T-helper 1 cell (primary cell): ENCODE measurements at regions not wholly inside any gene's neighbourhood (a gene's known extent, or its start where the extent isn't known, plus 50 kb on each side); places are given as distances from the start of the nearest gene placed in this dataset.
"Not testable (repeated sequence)": the region's sequence is repeated elsewhere in the genome, so short reads cannot be mapped to it uniquely, and the experiment has no call there.

Experiments
- DNase-seq, 5 donors: peaks; one replicate each; pipeline ENCODE4 v3.0.0-alpha.2; 2012 to 2020

GRCh38 chr12:88743946-88744685 lies 163.8 kb upstream of the KITLG start:
- no peak for DNase-seq

DNA sequence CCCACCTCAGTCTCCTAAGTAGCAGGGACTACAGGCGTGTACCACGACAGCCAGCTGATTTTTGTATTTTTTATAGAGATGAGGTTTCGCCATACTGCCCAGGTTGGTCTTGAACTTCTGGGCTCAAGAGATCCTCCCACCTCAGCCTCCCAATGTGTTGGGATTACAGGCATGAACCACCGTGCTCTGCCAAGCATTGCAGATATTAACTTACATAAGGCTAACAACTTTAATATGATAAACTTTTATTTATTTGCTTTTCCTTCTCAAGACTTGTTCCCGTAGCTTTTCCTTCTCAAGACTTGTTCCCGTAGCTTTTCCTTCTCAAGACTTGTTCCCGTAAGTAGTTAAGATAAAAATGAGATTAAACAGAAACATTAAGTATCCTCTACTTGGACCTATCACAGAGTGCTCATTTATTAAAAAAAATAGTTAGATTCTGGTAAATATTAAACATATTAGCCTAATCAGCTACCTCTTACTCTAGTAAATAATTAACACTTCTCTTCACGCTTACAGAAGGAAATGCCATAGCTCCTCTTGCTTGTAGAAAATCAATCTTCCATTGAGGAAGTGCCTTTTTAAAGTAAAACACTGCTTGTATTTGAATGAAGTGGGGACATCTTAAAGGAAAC lies 157.7 kb upstream of the KITLG start:
- DNase-seq, result no peak

DNA sequence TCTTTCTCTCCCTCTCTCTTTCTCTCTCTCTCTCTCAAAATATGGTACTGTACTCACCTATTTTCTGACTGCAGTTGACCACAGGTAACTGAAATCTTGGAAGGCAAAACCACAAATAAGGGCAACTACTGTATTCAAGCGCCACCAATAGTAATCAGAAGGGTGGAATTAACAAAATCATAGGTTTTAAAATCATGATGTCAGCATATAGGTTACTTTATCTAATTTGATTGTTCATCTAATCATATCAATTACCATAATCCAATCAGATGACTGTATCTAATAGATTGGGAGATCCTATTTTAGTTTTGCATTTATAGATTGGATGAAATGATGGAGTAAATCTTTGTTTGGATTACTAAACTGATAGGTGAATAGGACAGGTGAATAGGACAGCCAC lies 155.8 kb upstream of the KITLG start:
- no peak for DNase-seq

- DNase-seq, result no peak
Observed at GRCh38 chr12:88733008-88733407, 152.7 kb upstream of the KITLG start.

DNA sequence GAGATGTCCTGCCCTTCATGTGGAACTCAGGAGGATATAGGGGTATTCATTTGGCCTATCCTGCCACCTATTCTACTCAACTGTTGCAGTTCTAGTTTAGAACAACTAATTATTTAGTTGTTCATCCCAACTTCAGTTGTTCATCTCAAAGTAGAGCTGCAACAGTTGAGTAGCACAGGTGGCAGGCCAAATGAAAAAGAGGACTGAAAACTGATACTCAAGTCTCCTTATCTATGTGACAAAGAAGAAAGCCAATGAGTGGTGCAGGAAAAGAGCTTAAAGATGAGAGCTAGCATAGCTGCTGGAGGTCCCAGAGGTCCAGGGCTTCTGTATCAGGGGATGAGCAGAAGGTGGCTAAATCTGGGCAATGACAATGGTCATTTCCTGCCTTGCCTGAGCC lies 148.9 kb upstream of the KITLG start:
- no peak for DNase-seq

DNA sequence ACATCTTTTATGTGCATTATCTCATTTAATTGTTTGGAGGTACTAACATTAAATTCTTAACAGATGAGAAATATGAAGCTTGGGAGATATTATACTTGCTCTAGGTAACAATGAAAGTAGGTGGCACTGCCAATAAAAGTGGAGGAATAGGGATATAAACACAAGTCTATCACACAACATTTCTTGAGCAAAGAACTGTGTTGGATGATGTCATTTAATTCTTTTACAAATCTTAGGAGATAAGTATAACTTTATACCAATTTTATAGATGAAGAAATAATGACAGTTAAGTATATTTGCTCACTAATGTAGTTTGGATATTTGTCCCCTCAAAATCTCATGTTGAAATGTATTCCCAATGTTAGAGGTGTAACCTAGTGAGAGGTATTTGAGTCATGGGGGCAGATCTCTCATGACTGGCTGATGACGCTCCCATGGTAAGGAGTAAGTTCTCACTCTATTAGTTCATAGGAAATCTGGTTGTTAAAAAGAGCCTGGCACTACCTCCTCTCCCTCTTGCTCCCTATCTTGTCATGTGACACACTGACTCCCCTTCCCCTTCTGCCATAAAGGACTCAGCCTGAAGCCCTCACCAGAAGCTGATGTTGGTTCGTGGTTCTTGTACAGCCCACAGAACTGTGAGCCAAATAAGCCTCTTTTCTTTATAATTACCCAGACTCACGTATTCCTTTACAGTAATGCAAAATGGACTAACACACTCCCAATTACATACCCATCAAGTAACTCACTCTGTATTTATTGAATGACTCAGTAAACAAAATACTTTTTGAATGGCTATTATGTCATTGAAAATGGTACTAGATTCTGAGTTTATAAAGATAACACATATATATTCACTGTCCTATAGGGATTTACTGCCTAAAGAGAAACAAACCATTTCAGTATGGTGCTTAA lies 146.8 kb upstream of the KITLG start:
- no peak for DNase-seq

DNA sequence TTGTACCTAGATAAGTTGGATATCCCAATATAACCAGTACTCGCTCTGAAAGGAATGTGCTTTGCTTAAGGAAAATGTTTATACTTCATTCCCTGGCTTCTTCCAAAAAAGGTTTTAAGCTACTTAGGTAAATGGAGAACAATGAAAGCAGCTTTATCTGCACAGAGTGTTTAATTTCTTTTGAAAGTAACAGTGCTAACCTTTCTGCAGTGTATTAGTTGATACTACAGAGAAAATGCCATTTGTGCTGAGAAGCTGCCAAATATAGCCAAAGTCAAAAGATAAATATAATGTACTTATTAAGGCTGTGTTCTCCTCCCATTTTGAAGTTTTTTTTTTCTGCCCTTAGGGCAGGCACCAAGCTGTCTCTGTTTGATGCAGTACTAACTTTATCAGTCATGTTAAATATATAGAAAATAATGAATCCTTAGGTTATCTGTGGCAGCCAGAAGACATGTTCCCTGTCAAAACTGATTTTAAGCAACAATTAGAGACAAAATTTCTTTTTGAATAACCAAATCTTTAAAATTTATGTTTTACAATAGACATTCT lies 145.4 kb upstream of the KITLG start:
- DNase-seq, result no peak

GRCh38 chr12:88723219-88723618 lies 142.9 kb upstream of the KITLG start:
- DNase-seq, result no peak

DNA sequence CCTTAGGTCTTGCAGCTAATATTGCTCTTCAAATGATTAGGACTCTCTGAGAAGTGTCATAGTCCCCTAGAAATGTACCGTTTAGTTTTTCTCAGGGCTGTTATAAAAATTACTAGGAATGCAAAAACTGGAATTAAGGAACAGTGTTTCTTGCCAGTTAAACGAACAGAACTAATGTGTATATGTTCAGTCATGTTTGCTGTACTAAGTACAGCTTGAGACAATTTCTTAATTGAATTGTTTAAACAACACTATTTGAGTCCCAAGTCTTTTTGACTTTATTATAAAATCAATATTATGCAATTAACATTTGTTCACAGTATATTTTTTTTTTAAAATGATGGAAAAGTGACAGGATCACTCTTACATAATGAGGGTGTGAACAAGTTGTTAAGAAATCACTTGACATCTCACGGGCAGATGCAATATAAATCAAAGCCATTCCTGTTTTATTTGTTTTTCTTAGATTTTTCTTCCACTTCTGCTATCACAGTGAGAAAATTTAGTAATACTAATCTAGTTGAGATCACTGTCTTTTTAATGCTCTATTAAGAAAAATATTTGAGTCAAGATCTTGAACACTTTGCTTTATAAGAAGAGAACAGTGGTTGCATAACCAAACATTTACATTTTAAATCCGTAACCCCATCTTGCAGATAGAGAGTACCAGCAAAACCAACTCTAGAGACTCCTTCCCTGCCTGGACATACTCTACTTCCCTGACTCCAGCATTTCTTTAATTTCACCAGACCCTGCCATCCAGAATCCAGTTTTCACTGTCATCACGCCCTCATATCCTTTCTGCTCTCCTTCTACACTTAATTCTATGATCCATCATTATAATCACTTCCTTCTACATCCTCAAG lies 140.7 kb upstream of the KITLG start:
- no peak for DNase-seq

DNA sequence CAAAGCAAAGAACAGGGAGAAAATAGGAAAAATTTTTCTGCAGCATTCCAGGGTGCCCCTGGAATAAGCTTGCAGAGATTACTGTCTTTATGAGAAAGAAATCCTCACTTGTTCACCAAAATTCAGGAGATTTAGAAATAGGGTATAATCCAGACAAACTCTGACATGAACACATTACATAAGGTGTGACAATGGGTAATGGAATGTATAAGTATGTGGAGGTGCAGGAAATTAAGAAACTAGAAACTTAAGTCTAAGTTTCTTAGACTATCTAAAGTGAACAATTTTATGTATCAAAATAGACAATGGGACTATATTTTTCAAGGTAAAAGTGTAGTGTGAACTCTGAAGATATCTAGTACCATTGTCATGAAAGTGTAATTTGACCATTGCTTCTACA lies 140.0 kb upstream of the KITLG start:
- no peak for DNase-seq

GRCh38 chr12:88717188-88717587 lies 136.9 kb upstream of the KITLG start:
- DNase-seq, result no peak

DNA sequence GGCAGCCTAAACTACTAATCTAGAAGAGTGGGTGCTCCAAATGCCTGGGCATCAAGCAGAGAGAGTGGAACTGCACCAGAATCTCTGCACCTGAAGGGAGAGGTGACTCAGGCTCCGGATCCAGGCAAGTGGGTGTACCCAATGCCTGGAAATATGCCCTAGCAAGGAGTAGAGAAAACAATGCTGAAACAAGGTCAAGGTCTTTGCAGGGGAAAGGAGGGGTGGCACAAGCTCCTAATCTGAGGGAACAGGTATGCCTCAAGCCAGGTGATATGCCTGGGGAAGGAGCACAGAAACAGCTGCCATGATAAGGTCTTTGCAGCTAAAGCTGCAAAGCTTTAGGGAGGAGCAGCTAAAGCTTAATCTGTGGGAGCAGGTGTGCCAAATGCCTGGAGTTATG lies 136.0 kb upstream of the KITLG start:
- no peak for DNase-seq

- no peak for DNase-seq
Observed at GRCh38 chr12:88715673-88716072, 135.4 kb upstream of the KITLG start.

- DNase-seq, result not testable (repeated sequence)
Observed at GRCh38 chr12:88714263-88714882, 134.1 kb upstream of the KITLG start.

GRCh38 chr12:88707800-88708199 lies 127.5 kb upstream of the KITLG start:
- DNase-seq, result no peak

DNA sequence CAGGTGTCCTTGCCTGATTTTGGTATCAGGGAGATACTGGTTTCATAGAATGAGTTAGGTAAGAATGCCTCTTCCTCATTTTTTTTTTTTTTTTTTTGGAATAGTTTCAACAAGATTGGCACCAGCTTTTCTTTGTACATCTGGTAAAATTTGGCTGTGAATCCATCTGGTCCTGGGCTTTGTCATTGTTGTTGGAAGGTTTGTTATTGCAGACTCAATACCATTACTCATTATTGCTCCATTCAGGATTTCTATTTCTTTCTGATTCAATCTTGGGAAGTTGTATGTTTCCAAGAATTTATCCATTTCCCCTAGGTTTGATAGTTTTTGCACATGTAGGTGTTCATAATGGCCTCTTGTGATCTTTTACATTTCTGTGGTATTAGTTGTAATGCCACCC lies 126.0 kb upstream of the KITLG start:
- no peak for DNase-seq

GRCh38 chr12:88703790-88704189 lies 123.5 kb upstream of the KITLG start:
- DNase-seq, result no peak

DNA sequence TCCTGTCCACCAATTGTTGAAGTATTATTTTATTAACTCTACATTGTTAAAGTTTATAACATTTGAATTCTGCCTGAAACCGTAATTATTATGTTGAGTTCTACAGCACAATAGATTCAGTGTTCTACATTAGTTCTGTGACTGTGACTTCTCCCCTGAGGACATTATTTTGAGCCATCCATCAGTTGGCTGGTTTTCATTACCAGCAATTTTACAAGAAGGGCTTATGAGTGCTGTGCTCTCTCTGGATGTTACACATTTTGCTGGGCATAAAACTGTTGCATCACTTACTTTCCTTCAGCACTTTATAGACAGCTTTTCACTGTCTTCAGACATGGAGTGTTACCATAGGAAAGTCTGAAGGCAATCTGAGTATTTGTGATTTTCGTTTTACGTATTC lies 118.2 kb upstream of the KITLG start:
- no peak for DNase-seq

GRCh38 chr12:88693837-88694445 lies 113.7 kb upstream of the KITLG start:
- DNase-seq, result no peak

GRCh38 chr12:88691811-88692210 lies 111.5 kb upstream of the KITLG start:
- no peak for DNase-seq

- no peak for DNase-seq
Observed at GRCh38 chr12:88684610-88685009, 104.3 kb upstream of the KITLG start.
